ENCODE measurements at regions not wholly inside any gene's neighbourhood (a gene's known extent, or its start where the extent isn't known, plus 50 kb on each side); places are given as distances from the start of the nearest gene placed in this dataset.
"Not testable (repeated sequence)": the region's sequence is repeated elsewhere in the genome, so short reads cannot be mapped to it uniquely, and the experiment has no call there.

- DNase-seq (ENCODE audit: low read depth) = no peak
Measured at GRCh38 chrX:18003876-18004275, 142.8 kb upstream of the RAI2 start.

DNA sequence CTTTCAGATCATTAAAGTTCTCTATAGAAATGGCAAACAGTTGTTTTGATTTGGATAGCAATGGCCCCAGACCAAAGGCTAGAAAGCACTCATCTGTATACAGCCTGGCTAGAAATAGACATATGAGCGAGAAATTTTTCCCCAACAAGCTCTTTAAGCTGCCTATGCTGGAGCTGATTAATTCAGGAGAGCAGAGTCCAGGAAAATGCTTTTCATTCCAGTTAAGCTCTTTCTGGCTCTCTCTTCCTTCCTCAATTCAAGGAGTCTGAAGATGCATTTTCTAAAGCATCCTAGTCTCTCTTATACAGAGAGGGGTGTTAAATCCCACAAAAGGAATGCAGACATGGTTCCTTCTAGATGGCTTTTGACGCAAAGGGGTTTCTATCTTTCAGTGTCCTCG, 141.7 kb upstream of the RAI2 start:
- no peak for DNase-seq (ENCODE audit: low read depth)

DNA sequence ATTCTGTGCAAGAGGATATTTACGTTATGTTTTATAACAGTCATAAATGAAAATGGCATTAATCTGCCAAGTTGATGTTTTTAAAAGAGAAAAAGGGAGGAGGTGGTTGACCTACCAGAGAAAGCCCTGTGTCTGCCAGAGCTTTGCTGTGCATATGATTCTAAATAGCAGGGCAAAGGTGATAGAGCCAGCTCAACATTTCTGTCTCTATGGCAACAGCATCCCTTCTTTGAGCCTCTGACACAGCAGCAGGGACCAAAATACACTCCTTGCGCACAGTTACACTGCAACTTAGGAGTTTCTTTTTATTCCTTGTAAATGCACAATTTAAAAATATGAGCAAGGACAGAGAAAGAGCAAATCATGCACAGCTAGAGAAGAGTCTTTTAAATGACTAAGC, 133.3 kb upstream of the RAI2 start:
- DNase-seq (ENCODE audit: low read depth) = no peak

- no peak for DNase-seq (ENCODE audit: low read depth)
Measured at GRCh38 chrX:17993062-17993461, 132.0 kb upstream of the RAI2 start.

DNA sequence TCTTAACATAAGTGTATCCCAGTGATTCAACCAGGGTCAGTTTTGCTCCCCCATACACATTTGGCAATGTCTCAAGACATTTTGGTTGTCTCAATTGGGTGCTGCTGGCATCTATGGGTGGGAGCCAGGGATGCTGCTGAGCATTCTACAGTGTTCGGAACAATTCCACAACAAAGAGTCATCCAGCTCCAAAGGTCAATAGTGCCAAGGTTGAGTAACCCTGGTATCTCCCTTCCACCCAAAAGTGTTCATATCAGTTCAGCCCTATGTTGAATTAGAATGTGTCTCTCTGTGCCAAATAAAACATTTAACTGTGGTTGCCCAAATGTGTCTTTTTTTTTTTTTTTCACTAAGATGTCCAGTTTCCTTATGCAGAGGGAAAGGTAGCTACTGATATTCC, 129.4 kb upstream of the RAI2 start:
- no peak for DNase-seq (ENCODE audit: low read depth)

DNA sequence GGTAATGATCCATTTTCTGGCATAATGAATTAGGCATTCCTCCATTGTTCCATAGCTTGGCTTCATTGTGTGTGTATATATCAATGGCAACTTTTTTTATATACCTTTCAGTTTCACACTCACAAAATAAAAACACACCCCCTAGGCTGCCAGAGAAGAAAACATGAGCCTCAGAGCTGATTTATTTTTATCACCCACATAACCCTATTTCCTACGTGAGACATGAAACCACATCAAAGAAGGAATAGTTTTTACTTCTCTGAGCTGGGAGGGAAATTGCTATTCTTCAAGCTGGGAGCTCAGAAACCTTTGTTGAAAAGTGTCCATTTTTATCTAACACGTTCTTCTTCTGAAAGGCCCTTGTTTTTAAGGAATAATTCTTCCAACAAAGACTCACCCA, 126.7 kb upstream of the RAI2 start:
- DNase-seq (ENCODE audit: low read depth) = no peak

GRCh38 chrX:17986977-17987376, 125.9 kb upstream of the RAI2 start:
- DNase-seq (ENCODE audit: low read depth) = no peak

DNA sequence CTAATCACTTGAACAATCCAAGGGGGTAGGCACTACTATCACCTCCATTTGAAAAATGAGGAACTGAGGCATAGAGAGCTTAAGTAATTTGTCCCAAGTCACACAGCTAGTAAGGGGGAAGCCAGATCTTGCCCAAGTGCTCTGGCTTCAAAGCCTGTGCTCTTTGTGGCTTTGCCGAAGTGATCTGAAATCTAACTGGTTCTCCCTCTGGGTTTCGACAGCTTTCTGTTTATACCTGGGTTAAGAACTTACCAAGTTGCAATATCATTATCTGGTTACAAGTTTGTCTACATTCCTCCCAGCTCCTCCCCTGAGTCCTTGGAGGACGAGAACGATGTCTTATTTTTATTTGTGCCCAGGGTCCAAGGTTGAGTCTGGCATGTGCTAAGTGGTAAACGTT, 125.3 kb upstream of the RAI2 start:
- no peak for DNase-seq (ENCODE audit: low read depth)

GRCh38 chrX:17984415-17984814, 123.3 kb upstream of the RAI2 start:
- no peak for DNase-seq (ENCODE audit: low read depth)

- DNase-seq (ENCODE audit: low read depth) = no peak
Measured at GRCh38 chrX:17983389-17983788, 122.3 kb upstream of the RAI2 start.

- DNase-seq (ENCODE audit: low read depth) = no peak
Measured at GRCh38 chrX:17977696-17978095, 116.6 kb upstream of the RAI2 start.

DNA sequence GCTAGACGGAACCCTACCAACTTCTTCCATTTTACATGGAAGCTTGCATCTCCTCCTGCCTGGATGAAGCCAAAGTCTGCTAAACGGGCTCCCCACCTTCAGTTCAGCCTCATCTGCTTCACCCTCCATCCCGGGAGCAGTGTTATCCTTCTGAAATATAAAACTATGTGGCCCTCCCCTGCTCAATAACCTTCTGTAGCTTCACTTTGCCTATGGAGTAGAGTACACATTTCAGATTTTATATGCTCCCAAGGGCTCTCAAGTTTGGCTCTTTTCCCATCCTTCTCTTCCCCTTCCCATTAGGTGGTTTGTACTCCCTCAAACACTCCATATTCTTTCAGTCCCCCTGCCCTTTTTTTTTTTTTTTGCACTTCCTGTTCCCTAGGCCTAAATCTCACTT, 115.9 kb upstream of the RAI2 start:
- no peak for DNase-seq (ENCODE audit: low read depth)

DNA sequence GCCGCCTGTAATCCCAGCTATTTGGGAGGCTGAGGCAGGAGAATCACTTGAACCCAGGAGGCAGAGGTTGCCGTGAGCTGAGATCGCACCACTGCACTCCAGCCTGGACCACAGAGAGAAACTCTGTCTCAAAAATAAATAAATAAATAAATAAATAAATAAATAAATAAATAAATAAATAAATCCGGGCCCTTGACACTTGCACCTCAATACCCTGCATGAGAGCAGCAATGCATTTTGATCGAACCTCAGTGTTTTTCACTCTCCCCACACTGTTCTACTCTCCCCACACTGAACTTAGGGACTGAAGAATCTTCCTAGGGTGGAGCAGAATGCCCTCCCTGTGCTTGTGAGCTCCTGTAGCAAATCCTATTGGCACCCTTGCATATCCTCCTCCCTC, 114.3 kb upstream of the RAI2 start:
- DNase-seq (ENCODE audit: low read depth) = not testable (repeated sequence)

DNA sequence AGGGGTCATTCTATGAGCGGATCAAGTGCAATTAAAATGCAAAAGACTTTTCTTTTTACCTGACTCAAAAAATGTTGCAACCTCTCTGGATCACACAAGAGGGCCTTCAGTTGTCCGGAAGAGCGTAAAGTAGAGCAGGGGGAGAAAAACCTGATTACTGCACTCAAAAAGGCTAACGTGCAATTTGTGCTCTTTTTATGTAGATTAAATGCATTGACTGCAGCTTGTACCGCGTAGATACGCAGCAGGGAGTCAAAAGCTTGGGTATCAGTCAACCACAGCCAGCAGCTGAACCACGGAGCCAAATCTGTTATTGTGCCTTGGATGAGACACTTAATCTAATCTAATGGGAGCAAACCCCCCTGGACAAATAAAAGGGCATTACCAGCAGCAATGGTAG, 107.3 kb upstream of the RAI2 start:
- DNase-seq (ENCODE audit: low read depth) = no peak

- no peak for DNase-seq (ENCODE audit: low read depth)
Measured at GRCh38 chrX:17967888-17968287, 106.8 kb upstream of the RAI2 start.

- DNase-seq (ENCODE audit: low read depth) = no peak
Measured at GRCh38 chrX:17964871-17965270, 103.8 kb upstream of the RAI2 start.

DNA sequence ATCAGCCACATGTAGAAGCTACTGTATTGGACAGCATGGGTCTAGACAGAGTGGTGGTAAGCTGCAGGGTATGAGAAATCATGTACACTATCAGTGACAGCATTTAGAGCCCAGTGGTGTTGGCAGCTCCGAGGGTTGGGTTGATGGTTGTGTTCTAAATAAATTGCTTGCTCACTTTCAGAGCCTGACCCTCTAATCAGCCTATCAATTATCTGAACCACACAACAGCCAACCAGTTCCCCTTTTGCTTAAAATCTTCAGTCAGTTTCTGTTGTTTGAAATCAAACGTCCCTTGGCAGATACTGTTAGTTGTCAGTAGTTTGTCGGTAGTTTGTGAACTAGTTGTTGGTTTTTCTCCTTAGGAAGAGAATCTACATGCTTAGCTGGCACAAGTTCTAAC, 99.8 kb upstream of the RAI2 start:
- DNase-seq (ENCODE audit: low read depth) = no peak

DNA sequence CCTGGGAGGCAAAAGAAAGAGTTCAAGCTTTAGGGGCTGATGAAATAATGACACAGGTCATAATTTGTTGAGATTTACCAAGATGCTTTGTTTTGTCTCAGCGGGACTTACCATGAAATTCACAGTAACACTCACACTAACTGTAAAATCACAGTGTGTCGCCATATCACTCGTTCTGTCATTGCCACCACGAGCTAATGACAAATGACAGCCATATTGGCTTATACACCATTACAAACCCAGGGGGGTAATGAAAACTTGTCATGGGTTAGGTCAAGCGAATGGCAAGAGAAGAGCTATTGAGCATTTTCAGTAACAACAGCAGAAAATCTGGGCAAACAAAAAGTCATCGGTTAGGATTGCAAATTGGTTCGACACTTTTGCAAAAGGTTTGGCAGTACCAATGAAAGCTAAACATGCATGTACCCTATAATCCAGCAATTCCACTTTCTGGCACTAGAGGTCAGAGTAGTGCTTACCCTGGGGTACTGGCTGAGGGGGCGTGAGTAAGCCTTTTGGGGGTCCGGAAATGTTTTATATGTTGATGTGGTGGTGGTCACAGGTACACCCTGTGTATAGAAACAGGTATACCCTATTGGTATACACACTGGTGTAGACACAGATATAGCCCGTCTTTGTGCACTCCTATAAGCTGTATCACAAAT, 83.9 kb upstream of the RAI2 start:
- DNase-seq (ENCODE audit: low read depth) = peak; percentile 8

DNA sequence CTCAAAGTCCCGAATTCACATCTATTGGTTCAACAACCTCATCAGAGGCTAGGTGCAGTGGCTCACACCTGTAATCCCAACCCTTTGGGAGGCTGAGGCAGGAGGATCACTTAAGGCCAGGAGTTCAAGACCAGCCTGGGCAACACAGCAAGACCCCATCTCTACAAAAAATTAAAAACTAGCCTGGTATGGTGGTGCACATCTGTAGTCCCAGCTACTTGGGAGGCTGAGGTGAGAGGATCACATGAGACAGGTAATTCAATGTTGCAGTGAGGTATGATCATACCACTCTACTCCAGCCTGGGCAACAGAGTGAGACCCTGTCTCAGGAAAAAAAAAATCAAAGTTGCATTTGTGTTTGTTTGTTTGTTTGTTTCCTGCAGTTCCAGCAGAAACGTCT, 80.1 kb upstream of the RAI2 start:
- DNase-seq (ENCODE audit: low read depth) = not testable (repeated sequence)

- no peak for DNase-seq (ENCODE audit: low read depth)
Measured at GRCh38 chrX:17939724-17940123, 78.6 kb upstream of the RAI2 start.

- DNase-seq (ENCODE audit: low read depth) = no peak
Measured at GRCh38 chrX:17933856-17934255, 72.8 kb upstream of the RAI2 start.

DNA sequence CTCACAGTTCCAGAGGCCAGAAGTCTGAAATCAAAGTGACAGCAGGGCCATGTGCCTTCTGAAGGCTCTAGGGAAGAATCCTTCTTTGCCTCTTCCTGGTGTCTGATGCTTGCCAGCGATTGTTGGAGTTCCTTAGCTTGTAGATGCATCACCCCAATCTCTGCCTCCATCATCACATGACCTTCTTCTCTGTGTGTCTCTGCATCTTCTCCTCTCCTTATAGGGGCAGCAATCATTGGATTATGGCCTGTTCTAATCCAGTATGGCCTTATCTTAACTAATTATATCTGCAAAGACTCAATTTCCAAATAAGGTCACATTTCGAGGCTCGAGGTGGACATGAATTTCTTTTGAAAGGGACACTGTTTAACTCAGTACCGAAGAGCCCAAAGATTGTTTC, 71.7 kb upstream of the RAI2 start:
- DNase-seq (ENCODE audit: low read depth) = no peak

GRCh38 chrX:17931855-17932254, 70.8 kb upstream of the RAI2 start:
- no peak for DNase-seq (ENCODE audit: low read depth)

GRCh38 chrX:17930850-17931249, 69.8 kb upstream of the RAI2 start:
- DNase-seq (ENCODE audit: low read depth) = no peak

- peak; percentile 1 for DNase-seq (ENCODE audit: low read depth)
Measured at GRCh38 chrX:17923546-17923945, 62.4 kb upstream of the RAI2 start.

All from EH (cell line).